OCI-LY7 (cell line): ENCODE measurements at regions not wholly inside any gene's neighbourhood (a gene's known extent, or its start where the extent isn't known, plus 50 kb on each side); places are given as distances from the start of the nearest gene placed in this dataset.

Source experiments
- BruUV-seq: library from RNA; stranded (reverse); fragments of 400-500 nt; replicated peaks from 2 replicates; lab custom pipeline; 2021; lab: Mats Ljungman, UMichigan
- CTCF ChIA-PET: fragments of 300-600 bp; sonication (Branson Sonifier 250); formaldehyde crosslinking; loops from one replicate; lab custom pipeline; 2022; ENCODE audit warnings: antibody characterized with exemption; ENCODE audit not compliant: unreplicated experiment; lab: Charles Lee
- POLR2A ChIA-PET: fragments of 300-600 bp; sonication (Branson Sonifier 250); formaldehyde crosslinking; loops from one replicate; lab custom pipeline; 2022; ENCODE audit warnings: antibody characterized with exemption; lab: Charles Lee
- DNase-seq: peaks from one replicate; pipeline ENCODE4 v3.0.0-alpha.2; 2015; ENCODE audit warnings: low spot score
- H2AFZ ChIP-seq: fragments of 200-600 bp; sonication (generic), shearing (Covaris generic); 2 replicates; pipeline ENCODE4 v1.6.1; 2014; ENCODE audit warnings: mild to moderate bottlenecking, antibody characterized with exemption, low read length, moderate library complexity
- H3K27ac ChIP-seq: fragments of 200-600 bp; sonication (generic); 2 replicates; pipeline ENCODE4 v1.5.1; 2014; ENCODE audit warnings: mixed run types, low read depth, mild to moderate bottlenecking, moderate library complexity, low read length, inconsistent platforms; ENCODE audit not compliant: poor library complexity, severe bottlenecking
- H3K36me3 ChIP-seq: fragments of 200-600 bp; sonication (generic); 2 replicates; pipeline ENCODE4 v1.6.1; 2014; ENCODE audit warnings: mild to moderate bottlenecking, antibody characterized with exemption, low read length, moderate library complexity, mixed read lengths; ENCODE audit not compliant: insufficient read depth
- H3K4me1 ChIP-seq: fragments of 200-600 bp; sonication (generic); 2 replicates; pipeline ENCODE4 v1.5.1; 2014; ENCODE audit warnings: mild to moderate bottlenecking, low read length; ENCODE audit not compliant: insufficient read depth, poor library complexity, severe bottlenecking
- H3K4me2 ChIP-seq: fragments of 200-600 bp; sonication (generic); 2 replicates; pipeline ENCODE4 v1.6.1; 2014; ENCODE audit warnings: mild to moderate bottlenecking, low read length
- H3K4me3 ChIP-seq: fragments of 200-600 bp; sonication (generic); 2 replicates; pipeline ENCODE4 v1.5.1; 2014; ENCODE audit warnings: mild to moderate bottlenecking, low read depth, low read length; ENCODE audit not compliant: poor library complexity, severe bottlenecking
- H3K79me2 ChIP-seq: fragments of 200-600 bp; sonication (generic); 2 replicates; pipeline ENCODE4 v1.6.1; 2016; ENCODE audit warnings: low read depth, mild to moderate bottlenecking, low read length, moderate library complexity, mixed read lengths; ENCODE audit not compliant: insufficient read depth
- H3K9me2 ChIP-seq: fragments of 200-600 bp; sonication (generic); 2 replicates; pipeline ENCODE4 v1.6.1; 2016; ENCODE audit warnings: mild to moderate bottlenecking, low read length, mixed read lengths; ENCODE audit not compliant: insufficient read depth
- H3K9me3 ChIP-seq: fragments of 200-600 bp; sonication (generic); 2 replicates; pipeline ENCODE4 v1.6.1; 2014; ENCODE audit warnings: mild to moderate bottlenecking, mixed run types, low read length, mixed read lengths
- H4K20me1 ChIP-seq: fragments of 200-600 bp; sonication (generic); 2 replicates; pipeline ENCODE4 v1.6.1; 2014; ENCODE audit warnings: mild to moderate bottlenecking, antibody characterized with exemption, low read length, moderate library complexity, mixed read lengths; ENCODE audit not compliant: insufficient read depth
- CTCF ChIP-seq: fragments of 200-600 bp; sonication (generic); conservative IDR thresholded peaks from 2 replicates; pipeline ENCODE4 v1.5.1; 2014; ENCODE audit warnings: mild to moderate bottlenecking, antibody characterized with exemption, low read length, moderate library complexity, mixed read lengths
- EZH2phosphoT487 ChIP-seq: fragments of 200-600 bp; sonication (generic); IDR thresholded peaks from 2 replicates; pipeline ENCODE4 v1.6.1; 2018; ENCODE audit warnings: low read depth, borderline replicate concordance, mild to moderate bottlenecking, mixed run types, antibody characterized with exemption, low read length, moderate library complexity, mixed read lengths
- intact Hi-C: fragments of 100-400 bp; cut with micrococcal nuclease; formaldehyde crosslinking; loops from one replicate; pipeline ENCODE4 v1.10.0; 2022; ENCODE audit not compliant: unreplicated experiment

- no peaks in the 10 kb centered on the region for H3K4me1 ChIP-seq
- ChIA-PET POLR2A (no interaction called here), CTCF (no interaction called here)
- H4K20me1 ChIP-seq = no peaks in the 10 kb centered on the region
- no peak for TF ChIP-seq EZH2phosphoT487
- no peak for TF ChIP-seq CTCF
- no peak overlapping the region for H3K4me2 ChIP-seq
- H3K79me2 ChIP-seq = no peaks in the 10 kb centered on the region
- H2AFZ ChIP-seq = no peak overlapping the region
- DNase-seq = no peak
- H3K27ac ChIP-seq = no peak overlapping the region
- H3K9me3 ChIP-seq = no peaks in the 10 kb centered on the region
- H3K36me3 ChIP-seq = no peaks in the 10 kb centered on the region
- H3K4me3 ChIP-seq = no peak overlapping the region
- no peaks in the 10 kb centered on the region for H3K9me2 ChIP-seq
- intact Hi-C loops = no loop called here
- no TSS peak for BruUV-seq
Observed at GRCh38 chr15:37819191-37819590, 115.2 kb upstream of the TMCO5A start.

GRCh38 chr15:37820380-37821128 is 113.9 kb upstream of the TMCO5A start:
- TF ChIP-seq CTCF = no peak
- no peak for TF ChIP-seq EZH2phosphoT487
- POLR2A ChIA-PET = no interaction called here
- CTCF ChIA-PET = no interaction called here

GRCh38 chr15:37823601-37824275 is 110.7 kb upstream of the TMCO5A start:
- H3K9me3 ChIP-seq = no peaks in the 10 kb centered on the region
- BruUV-seq = no TSS peak
- no peak overlapping the region for H3K4me3 ChIP-seq
- no peaks in the 10 kb centered on the region for H3K4me1 ChIP-seq
- H3K9me2 ChIP-seq = no peaks in the 10 kb centered on the region
- no peak overlapping the region for H3K27ac ChIP-seq
- no peaks in the 10 kb centered on the region for H3K36me3 ChIP-seq
- DNase-seq = no peak
- TF ChIP-seq CTCF = no peak
- no peak for TF ChIP-seq EZH2phosphoT487
- intact Hi-C loops = no loop called here
- ChIA-PET CTCF (no interaction called here), POLR2A (interaction anchor here (0.6 kb wide), 1 partner anchor 101 kb away, joined by 3 read pairs; no protein-coding TSS in a partner anchor)
- H3K4me2 ChIP-seq = no peak overlapping the region
- no peaks in the 10 kb centered on the region for H4K20me1 ChIP-seq
- H3K79me2 ChIP-seq = no peaks in the 10 kb centered on the region
- H2AFZ ChIP-seq = no peak overlapping the region

More at GRCh38 chr15:37820380-37821128, 113.9 kb upstream of the TMCO5A start:
- H4K20me1 ChIP-seq = no peaks in the 10 kb centered on the region
- BruUV-seq = no TSS peak
- no peaks in the 10 kb centered on the region for H3K9me2 ChIP-seq
- no peaks in the 10 kb centered on the region for H3K36me3 ChIP-seq
- no peak for DNase-seq
- no peaks in the 10 kb centered on the region for H3K79me2 ChIP-seq
- intact Hi-C loops = no loop called here
- no peaks in the 10 kb centered on the region for H3K9me3 ChIP-seq
- no peaks in the 10 kb centered on the region for H3K4me1 ChIP-seq
- no peak overlapping the region for H3K4me3 ChIP-seq
- H3K27ac ChIP-seq = no peak overlapping the region
- no peak overlapping the region for H3K4me2 ChIP-seq
- H2AFZ ChIP-seq = no peak overlapping the region
